Liver (tissue), 3 donors: ENCODE measurements at regions not wholly inside any gene's neighbourhood (a gene's known extent, or its start where the extent isn't known, plus 50 kb on each side); places are given as distances from the start of the nearest gene placed in this dataset.

Source experiments
- EGR1 ChIP-seq, 2 donors: IDR thresholded peaks; 2 replicates each; pipeline ENCODE4 v1.6.1; 2016 to 2018; ENCODE audit warnings: antibody characterized with exemption in 2 of 2, low read depth in 2 of 2
- FOXA2 ChIP-seq: IDR thresholded peaks from 2 replicates; pipeline ENCODE4 v1.6.1; 2016; ENCODE audit warnings: antibody characterized with exemption
- GABPA ChIP-seq, 2 donors: IDR thresholded peaks in 1 of 2; conservative IDR thresholded peaks in 1 of 2; 2 replicates each; pipeline ENCODE4 v1.6.1; 2016; ENCODE audit warnings: antibody characterized with exemption in 2 of 2, mild to moderate bottlenecking in 1 of 2, moderate library complexity in 1 of 2
- JUND ChIP-seq, 2 donors: IDR thresholded peaks; 2 replicates each; pipeline ENCODE4 v1.6.1; 2016; ENCODE audit warnings: antibody characterized with exemption in 2 of 2
- RAD21 ChIP-seq, 2 donors: IDR thresholded peaks; 2 replicates each; pipeline ENCODE4 v1.6.1; 2016; ENCODE audit warnings: antibody characterized with exemption in 2 of 2, mild to moderate bottlenecking in 2 of 2
- RXRA ChIP-seq, 2 donors: IDR thresholded peaks; 2 replicates each; pipeline ENCODE4 v1.6.1; 2017 to 2018; ENCODE audit warnings: antibody characterized with exemption in 2 of 2, mild to moderate bottlenecking in 1 of 2
- SP1 ChIP-seq: IDR thresholded peaks from 2 replicates; pipeline ENCODE4 v1.6.1; 2018; ENCODE audit warnings: antibody characterized with exemption, mild to moderate bottlenecking
- TAF1 ChIP-seq: conservative IDR thresholded peaks from 2 replicates; pipeline ENCODE4 v1.6.1; 2016; ENCODE audit warnings: antibody characterized with exemption, mild to moderate bottlenecking
- YY1 ChIP-seq: IDR thresholded peaks from 2 replicates; pipeline ENCODE4 v1.6.1; 2016; ENCODE audit warnings: antibody characterized with exemption, mild to moderate bottlenecking
- TF ChIP-seq, protein P1 (sequence below): IDR thresholded peaks from 2 replicates; pipeline ENCODE4 v1.6.1; 2016; ENCODE audit warnings: antibody characterized with exemption
- TF ChIP-seq, protein P2 (sequence below): fragments of 150-350 bp; IDR thresholded peaks from 2 replicates; pipeline ENCODE4 v1.5.1; 2017; ENCODE audit warnings: improper control_type of control experiment, low read depth, low read length; ENCODE audit not compliant: missing input control
- TF ChIP-seq, protein P3 (sequence below): IDR thresholded peaks from 2 replicates; pipeline ENCODE4 v1.6.1; 2016; ENCODE audit warnings: antibody characterized with exemption
- TF ChIP-seq, protein P4 (sequence below): IDR thresholded peaks from 2 replicates; pipeline ENCODE4 v1.6.1; 2016; ENCODE audit warnings: antibody characterized with exemption
- TF ChIP-seq, protein P5 (sequence below): IDR thresholded peaks from 2 replicates; pipeline ENCODE4 v1.6.1; 2016; ENCODE audit warnings: antibody characterized with exemption, mild to moderate bottlenecking
- donor health status: healthy.
- donor health status: healthy.

DNA sequence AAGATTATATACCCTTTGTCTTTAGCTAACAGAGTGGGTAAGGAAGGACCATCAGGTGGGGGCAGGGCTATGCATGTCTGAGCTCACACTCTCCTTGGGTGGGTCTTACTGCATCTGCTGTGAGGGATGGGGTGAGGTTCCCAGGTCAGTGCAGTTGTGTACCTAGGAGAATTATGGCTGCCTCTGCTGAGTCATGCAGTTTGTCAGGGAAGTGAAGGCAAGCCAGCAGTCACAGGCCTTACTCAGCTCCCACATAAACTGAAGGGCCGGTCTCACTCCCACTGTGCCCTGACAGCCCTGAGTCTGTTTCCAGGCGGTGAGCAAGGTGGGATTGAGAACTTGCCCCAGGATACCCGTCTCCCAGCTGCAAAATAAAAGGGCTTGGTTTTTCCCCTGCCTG is 328.6 kb downstream of the MAP2K6 start:
- TF ChIP-seq RAD21 (IDR thresholded peaks at IDR 0.05) (no peak), SP1 (no peak), RXRA (IDR thresholded peaks at IDR 0.05) (no peak), TAF1 (no peak), GABPA (IDR thresholded peaks at IDR 0.05 in 1 of 2, conservative IDR thresholded peaks at IDR 0.05 in 1 of 2) (no peak), YY1 (no peak), EGR1 (IDR thresholded peaks at IDR 0.05; ENCODE audit: low read depth in 2 of 2) (no peak), JUND (IDR thresholded peaks at IDR 0.05) (no peak), FOXA2 (no peak)
- TF ChIP-seq, protein P1, sequence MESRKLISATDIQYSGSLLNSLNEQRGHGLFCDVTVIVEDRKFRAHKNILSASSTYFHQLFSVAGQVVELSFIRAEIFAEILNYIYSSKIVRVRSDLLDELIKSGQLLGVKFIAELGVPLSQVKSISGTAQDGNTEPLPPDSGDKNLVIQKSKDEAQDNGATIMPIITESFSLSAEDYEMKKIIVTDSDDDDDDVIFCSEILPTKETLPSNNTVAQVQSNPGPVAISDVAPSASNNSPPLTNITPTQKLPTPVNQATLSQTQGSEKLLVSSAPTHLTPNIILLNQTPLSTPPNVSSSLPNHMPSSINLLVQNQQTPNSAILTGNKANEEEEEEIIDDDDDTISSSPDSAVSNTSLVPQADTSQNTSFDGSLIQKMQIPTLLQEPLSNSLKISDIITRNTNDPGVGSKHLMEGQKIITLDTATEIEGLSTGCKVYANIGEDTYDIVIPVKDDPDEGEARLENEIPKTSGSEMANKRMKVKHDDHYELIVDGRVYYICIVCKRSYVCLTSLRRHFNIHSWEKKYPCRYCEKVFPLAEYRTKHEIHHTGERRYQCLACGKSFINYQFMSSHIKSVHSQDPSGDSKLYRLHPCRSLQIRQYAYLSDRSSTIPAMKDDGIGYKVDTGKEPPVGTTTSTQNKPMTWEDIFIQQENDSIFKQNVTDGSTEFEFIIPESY: no peak
- TF ChIP-seq, protein P2, sequence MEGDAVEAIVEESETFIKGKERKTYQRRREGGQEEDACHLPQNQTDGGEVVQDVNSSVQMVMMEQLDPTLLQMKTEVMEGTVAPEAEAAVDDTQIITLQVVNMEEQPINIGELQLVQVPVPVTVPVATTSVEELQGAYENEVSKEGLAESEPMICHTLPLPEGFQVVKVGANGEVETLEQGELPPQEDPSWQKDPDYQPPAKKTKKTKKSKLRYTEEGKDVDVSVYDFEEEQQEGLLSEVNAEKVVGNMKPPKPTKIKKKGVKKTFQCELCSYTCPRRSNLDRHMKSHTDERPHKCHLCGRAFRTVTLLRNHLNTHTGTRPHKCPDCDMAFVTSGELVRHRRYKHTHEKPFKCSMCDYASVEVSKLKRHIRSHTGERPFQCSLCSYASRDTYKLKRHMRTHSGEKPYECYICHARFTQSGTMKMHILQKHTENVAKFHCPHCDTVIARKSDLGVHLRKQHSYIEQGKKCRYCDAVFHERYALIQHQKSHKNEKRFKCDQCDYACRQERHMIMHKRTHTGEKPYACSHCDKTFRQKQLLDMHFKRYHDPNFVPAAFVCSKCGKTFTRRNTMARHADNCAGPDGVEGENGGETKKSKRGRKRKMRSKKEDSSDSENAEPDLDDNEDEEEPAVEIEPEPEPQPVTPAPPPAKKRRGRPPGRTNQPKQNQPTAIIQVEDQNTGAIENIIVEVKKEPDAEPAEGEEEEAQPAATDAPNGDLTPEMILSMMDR: no peak
- TF ChIP-seq, protein P3, sequence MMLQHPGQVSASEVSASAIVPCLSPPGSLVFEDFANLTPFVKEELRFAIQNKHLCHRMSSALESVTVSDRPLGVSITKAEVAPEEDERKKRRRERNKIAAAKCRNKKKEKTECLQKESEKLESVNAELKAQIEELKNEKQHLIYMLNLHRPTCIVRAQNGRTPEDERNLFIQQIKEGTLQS: no peak
- TF ChIP-seq, protein P4, sequence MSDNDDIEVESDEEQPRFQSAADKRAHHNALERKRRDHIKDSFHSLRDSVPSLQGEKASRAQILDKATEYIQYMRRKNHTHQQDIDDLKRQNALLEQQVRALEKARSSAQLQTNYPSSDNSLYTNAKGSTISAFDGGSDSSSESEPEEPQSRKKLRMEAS: no peak
- TF ChIP-seq, protein P5, sequence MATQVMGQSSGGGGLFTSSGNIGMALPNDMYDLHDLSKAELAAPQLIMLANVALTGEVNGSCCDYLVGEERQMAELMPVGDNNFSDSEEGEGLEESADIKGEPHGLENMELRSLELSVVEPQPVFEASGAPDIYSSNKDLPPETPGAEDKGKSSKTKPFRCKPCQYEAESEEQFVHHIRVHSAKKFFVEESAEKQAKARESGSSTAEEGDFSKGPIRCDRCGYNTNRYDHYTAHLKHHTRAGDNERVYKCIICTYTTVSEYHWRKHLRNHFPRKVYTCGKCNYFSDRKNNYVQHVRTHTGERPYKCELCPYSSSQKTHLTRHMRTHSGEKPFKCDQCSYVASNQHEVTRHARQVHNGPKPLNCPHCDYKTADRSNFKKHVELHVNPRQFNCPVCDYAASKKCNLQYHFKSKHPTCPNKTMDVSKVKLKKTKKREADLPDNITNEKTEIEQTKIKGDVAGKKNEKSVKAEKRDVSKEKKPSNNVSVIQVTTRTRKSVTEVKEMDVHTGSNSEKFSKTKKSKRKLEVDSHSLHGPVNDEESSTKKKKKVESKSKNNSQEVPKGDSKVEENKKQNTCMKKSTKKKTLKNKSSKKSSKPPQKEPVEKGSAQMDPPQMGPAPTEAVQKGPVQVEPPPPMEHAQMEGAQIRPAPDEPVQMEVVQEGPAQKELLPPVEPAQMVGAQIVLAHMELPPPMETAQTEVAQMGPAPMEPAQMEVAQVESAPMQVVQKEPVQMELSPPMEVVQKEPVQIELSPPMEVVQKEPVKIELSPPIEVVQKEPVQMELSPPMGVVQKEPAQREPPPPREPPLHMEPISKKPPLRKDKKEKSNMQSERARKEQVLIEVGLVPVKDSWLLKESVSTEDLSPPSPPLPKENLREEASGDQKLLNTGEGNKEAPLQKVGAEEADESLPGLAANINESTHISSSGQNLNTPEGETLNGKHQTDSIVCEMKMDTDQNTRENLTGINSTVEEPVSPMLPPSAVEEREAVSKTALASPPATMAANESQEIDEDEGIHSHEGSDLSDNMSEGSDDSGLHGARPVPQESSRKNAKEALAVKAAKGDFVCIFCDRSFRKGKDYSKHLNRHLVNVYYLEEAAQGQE: no peak
